ENCODE measurements at regions not wholly inside any gene's neighbourhood (a gene's known extent, or its start where the extent isn't known, plus 50 kb on each side); places are given as distances from the start of the nearest gene placed in this dataset.
"Not testable (repeated sequence)": the region's sequence is repeated elsewhere in the genome, so short reads cannot be mapped to it uniquely, and the experiment has no call there.

- no peak for DNase-seq
Measured at GRCh38 chr1:73766786-73767348, 431.1 kb downstream of the LRRIQ3 start.

DNA sequence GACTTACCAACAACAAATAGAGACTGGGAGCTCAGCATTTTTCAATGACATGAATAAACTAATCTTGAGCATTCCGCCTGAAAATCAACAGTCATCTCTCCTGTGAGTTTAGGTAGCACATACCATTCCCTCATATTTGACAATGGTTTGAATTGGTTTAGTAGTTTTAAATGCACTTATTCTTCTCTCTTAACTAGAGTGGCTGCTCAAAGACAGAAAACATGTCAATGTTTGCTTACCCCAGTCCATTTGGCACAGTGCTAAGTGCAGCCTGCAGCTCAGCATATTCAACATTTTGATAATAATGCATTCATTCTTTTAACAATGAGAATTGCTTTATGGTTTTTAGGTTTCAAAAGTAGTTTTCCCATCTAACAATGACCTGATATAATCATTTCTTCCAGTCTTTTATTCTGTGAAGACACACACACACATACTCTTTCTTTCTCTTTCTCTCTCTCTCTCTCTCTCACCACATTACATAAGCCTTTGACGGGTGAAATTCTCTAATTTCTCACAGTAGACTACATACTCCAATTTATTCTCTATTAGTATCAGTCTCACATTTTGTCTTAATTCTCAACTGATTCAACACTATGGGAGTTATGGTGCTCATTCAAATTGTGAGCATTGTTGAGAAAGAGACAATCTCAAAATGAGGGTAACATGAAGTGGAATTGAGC is 432.3 kb downstream of the LRRIQ3 start:
- no peak for DNase-seq

GRCh38 chr1:73761559-73761958 is 436.4 kb downstream of the LRRIQ3 start:
- no peak for DNase-seq

GRCh38 chr1:73759011-73759410 is 439.0 kb downstream of the LRRIQ3 start:
- no peak for DNase-seq

DNA sequence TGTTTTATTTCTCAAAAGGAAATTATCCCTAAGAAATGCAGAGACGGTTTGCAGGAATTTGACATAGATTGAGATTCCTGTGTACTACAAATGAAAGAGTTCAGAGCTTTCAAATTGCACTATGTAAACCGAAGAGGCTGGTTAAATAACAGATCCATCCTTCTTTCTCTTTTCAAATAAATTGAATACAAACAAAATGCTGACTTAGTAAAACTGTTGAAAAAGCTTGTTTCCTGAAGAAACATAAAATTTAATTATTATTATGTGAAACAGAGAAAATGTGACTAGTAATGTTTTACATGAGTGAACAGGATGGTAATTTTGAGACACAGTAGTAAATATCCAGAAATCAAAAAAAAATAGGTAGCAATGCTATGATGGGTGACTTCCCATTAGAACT is 441.2 kb downstream of the LRRIQ3 start:
- DNase-seq: no peak

DNA sequence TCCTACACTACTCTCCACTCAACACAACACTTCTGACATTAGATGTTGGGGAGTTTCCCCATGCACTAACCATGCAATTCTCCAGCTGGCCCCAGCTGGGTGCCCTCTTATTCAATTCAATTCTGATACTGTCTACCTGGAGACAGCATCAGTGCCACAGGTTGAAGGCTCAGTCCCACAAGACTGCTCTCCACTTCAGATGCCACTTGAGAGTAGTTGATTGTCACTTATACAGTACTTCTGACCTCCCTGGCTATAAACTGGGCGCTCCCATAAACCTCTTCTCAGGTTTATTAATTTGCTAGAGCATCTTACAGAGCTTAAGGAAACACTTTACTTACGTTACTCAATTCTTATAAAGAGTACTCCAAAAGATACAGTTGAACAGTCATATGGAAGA is 442.3 kb downstream of the LRRIQ3 start:
- DNase-seq: no peak

DNA sequence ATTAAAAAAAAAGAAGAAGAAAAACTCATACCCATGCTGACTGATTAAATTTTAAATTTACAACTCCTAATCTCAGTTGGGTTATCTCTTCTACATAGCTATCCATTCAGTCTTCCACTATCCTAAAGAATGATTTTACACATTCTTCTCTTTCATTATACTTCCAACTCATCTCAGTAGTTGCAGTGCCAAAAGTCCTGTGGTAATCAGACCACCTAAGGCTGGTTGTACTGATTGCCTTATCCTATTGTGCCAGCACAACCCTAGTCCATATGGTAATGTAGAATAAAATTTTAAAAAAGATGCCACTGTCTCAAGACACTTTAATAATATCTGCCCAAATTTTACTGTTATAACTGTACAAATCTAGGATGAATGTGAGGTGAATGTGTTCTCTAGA is 448.0 kb downstream of the LRRIQ3 start:
- DNase-seq: no peak

- no peak for DNase-seq
Measured at GRCh38 chr1:73744985-73745384, 453.0 kb downstream of the LRRIQ3 start.

DNA sequence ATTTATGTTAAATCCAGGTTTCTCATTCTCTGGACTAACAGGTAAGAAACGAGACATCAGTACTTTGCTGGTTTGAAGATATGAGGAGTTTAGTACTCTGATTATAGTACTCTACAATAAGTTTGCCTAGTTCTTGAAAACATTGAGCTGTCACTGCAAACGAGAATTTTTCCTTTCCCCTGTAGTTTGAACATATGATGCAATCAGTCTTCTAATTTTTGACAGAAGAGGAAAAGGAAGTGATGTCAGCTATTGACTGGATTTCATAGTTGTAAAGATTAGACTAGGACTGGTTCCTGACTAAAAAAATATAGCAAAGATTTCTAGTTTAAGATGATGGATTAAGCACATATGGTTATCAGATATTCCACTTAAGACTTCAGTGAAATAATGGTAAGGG is 461.9 kb downstream of the LRRIQ3 start:
- no peak for DNase-seq

DNA sequence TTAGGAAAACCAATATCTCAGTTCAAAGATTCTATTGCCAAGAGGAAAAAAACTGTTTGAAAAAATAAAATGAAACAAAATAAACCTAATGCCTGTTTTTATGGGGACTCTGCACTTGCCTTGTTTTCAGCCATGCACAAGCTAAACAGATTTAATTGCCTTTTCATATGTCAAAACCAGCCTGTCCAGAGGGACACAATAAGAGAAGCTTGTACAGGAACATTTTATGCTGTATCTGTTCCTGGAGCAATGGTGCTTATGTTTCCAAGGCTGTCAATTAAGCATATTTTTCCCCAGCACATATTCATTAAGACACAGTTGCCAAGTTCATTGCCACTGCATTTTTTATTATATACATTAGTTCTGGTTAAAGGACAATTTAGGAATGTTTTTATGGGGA is 470.9 kb downstream of the LRRIQ3 start:
- DNase-seq: no peak

GRCh38 chr1:73722055-73722454 is 475.9 kb downstream of the LRRIQ3 start:
- no peak for DNase-seq

- DNase-seq: no peak
Measured at GRCh38 chr1:73717976-73718375, 480.0 kb downstream of the LRRIQ3 start.

DNA sequence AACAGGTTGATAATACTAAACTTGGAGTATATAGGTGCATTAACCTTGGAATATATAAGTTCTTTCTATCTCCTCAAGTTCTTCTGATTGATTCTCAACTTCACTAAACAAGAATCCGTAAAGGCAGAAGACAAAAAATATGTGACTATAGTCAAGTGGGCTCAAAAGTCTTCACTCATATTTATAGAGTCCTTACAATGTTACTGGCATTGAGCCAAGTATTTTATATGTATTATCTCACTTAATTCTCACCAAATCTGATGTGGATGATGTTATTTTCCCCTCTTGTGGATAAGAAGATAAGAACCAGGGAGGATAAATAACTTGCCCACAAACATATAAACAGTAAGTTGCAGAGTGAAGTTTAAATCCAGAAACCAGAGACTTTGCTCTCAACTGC is 486.9 kb downstream of the LRRIQ3 start:
- DNase-seq: no peak

DNA sequence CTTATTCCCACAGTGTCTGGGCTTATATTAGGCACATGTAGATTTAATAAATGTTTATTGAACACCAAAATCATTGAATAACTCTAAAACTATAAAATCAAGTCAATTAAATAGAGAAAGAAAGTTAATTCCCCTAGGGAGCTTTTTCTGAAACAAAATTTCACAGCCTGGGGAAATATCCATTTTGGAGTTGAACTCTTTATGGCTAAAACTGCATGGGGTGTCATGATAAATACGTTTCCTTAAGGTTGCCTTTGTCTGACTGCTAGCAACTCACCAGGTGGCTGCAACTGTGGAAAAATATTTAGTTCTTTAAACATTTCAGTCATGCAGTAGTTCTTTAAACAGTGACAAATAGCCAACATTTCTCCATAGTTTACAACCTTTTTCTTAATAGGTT is 496.1 kb downstream of the LRRIQ3 start:
- no peak for DNase-seq

- DNase-seq: no peak
Measured at GRCh38 chr1:73676186-73676585, 521.8 kb downstream of the LRRIQ3 start.

GRCh38 chr1:73674945-73675561 is 522.9 kb downstream of the LRRIQ3 start:
- no peak for DNase-seq

GRCh38 chr1:73673971-73674370 is 524.0 kb downstream of the LRRIQ3 start:
- DNase-seq: no peak

- no peak for DNase-seq
Measured at GRCh38 chr1:73671530-73671929, 526.4 kb downstream of the LRRIQ3 start.

- DNase-seq: not testable (repeated sequence)
Measured at GRCh38 chr1:73667959-73668358, 530.0 kb downstream of the LRRIQ3 start.

GRCh38 chr1:73662526-73662925 is 535.5 kb downstream of the LRRIQ3 start:
- no peak for DNase-seq

GRCh38 chr1:73659136-73659535 is 538.8 kb downstream of the LRRIQ3 start:
- DNase-seq: no peak

GRCh38 chr1:73654714-73655113 is 543.3 kb downstream of the LRRIQ3 start:
- DNase-seq: no peak

GRCh38 chr1:73644198-73644597 is 553.8 kb downstream of the LRRIQ3 start:
- DNase-seq: no peak

DNA sequence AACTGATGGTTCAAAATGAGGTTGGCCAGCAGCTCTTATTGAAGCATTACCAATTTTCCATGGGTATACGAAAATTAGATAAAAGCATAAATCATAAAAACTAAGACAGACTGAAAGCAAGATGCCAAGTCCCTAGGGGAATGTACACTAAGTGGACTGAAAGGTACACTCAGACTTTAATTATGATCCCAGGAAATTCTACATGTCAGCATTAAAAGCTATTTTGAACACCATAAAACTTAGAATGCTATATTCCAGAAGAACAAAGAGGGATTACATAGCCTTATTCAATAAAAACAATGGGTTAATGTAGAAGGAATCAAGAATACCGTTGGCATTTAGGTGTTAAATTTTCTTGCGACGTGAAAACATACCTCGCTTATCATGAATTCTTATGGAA is 558.5 kb downstream of the LRRIQ3 start:
- no peak for DNase-seq

GRCh38 chr1:73637264-73637663 is 560.7 kb downstream of the LRRIQ3 start:
- no peak for DNase-seq
